Neural progenitor cell (in vitro differentiated cells): ENCODE measurements at regions not wholly inside any gene's neighbourhood (a gene's known extent, or its start where the extent isn't known, plus 50 kb on each side); places are given as distances from the start of the nearest gene placed in this dataset.
"Not testable (repeated sequence)": the region's sequence is repeated elsewhere in the genome, so short reads cannot be mapped to it uniquely, and the experiment has no call there.

Experiments
- DNase-seq: peaks from one replicate; pipeline ENCODE4 v3.0.0-alpha.2; 2016; ENCODE audit warnings: low spot score
- H2AFZ ChIP-seq: fragments of 200-600 bp; sonication (generic); replicated peaks from 2 replicates; pipeline ENCODE4 v1.6.1; 2016; ENCODE audit warnings: antibody characterized with exemption
- H3F3A ChIP-seq: fragments of 200-600 bp; sonication (generic); 2 replicates; pipeline ENCODE4 v1.6.1; 2016; ENCODE audit warnings: antibody characterized with exemption, low read depth
- H3K27ac ChIP-seq: fragments of 200-600 bp; sonication (generic); 2 replicates; pipeline ENCODE4 v1.5.1; 2016; ENCODE audit warnings: mild to moderate bottlenecking
- H3K27me3 ChIP-seq: fragments of 200-600 bp; sonication (generic); 2 replicates; pipeline ENCODE4 v1.6.1; 2016; ENCODE audit warnings: mild to moderate bottlenecking, moderate library complexity
- H3K36me3 ChIP-seq: fragments of 200-600 bp; sonication (generic); 2 replicates; pipeline ENCODE4 v1.5.1; 2016
- H3K4me1 ChIP-seq: fragments of 200-600 bp; sonication (generic); 2 replicates; pipeline ENCODE4 v1.6.1; 2016; ENCODE audit warnings: mixed run types
- H3K4me2 ChIP-seq: fragments of 200-600 bp; sonication (generic); 2 replicates; pipeline ENCODE4 v1.6.1; 2016
- H3K4me3 ChIP-seq: fragments of 200-600 bp; sonication (generic); 2 replicates; pipeline ENCODE4 v1.5.1; 2016
- H3K79me2 ChIP-seq: fragments of 200-600 bp; sonication (generic); 2 replicates; pipeline ENCODE4 v1.6.1; 2016; ENCODE audit warnings: low read depth
- H3K9ac ChIP-seq: fragments of 200-600 bp; sonication (generic); 2 replicates; pipeline ENCODE4 v1.6.1; 2016
- H3K9me3 ChIP-seq: fragments of 200-600 bp; sonication (generic); 2 replicates; pipeline ENCODE4 v1.5.1; 2016; ENCODE audit warnings: low read depth
- H4K20me1 ChIP-seq: fragments of 200-600 bp; sonication (generic); 2 replicates; pipeline ENCODE4 v1.6.1; 2016; ENCODE audit warnings: low read depth
- H3K27ac Mint-ChIP-seq: 3 replicates; pipeline ENCODE4 v1.8.0; 2021; ENCODE audit warnings: mixed read lengths
- H3K27me3 Mint-ChIP-seq: 2 replicates; pipeline ENCODE4 v1.8.0; 2022; ENCODE audit warnings: low read depth, mild to moderate bottlenecking, inconsistent platforms, moderate library complexity, mixed read lengths; ENCODE audit not compliant: insufficient read depth
- H3K36me3 Mint-ChIP-seq: 3 replicates; pipeline ENCODE4 v1.8.0; 2021; ENCODE audit warnings: mixed read lengths
- H3K4me1 Mint-ChIP-seq: 3 replicates; pipeline ENCODE4 v1.8.0; 2021; ENCODE audit warnings: mixed read lengths
- H3K4me3 Mint-ChIP-seq: 3 replicates; pipeline ENCODE4 v1.8.0; 2021; ENCODE audit warnings: mild to moderate bottlenecking, moderate library complexity, mixed read lengths
- H3K9me3 Mint-ChIP-seq: 3 replicates; pipeline ENCODE4 v1.8.0; 2020; ENCODE audit warnings: mixed read lengths
- EZH2 ChIP-seq: fragments of 200-600 bp; sonication (generic); IDR thresholded peaks from 2 replicates; pipeline ENCODE4 v1.6.1; 2017; ENCODE audit warnings: antibody characterized with exemption, mild to moderate bottlenecking, moderate library complexity
- EZH2phosphoT487 ChIP-seq: fragments of 200-600 bp; sonication (generic); IDR thresholded peaks from 2 replicates; pipeline ENCODE4 v1.6.1; 2017; ENCODE audit warnings: antibody characterized with exemption
- TF ChIP-seq, protein P1 (sequence below): fragments of 200-600 bp; sonication (generic); IDR thresholded peaks from 2 replicates; pipeline ENCODE4 v1.5.1; 2017; ENCODE audit warnings: antibody characterized with exemption, mild to moderate bottlenecking

DNA sequence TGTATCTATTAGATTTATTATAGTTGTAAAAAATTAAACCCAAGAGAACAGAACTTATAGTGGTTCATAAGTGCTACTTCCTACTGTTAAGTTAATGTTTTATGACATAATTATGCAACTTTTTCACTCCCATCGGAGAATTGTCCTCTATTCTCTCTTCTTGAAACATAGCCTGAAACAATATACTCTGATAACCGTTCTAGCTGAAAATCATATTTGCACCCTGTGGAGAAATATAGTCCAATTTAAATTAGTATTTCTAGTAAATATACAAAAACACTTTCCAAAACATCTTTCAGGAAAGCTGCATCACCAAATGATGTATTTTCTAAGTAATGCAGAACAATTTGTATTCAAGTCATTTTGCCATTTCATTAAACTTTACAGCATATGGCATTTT lies 586.4 kb downstream of the PRR32 start:
- no peak overlapping the region for H3K4me2 ChIP-seq
- no peaks in the 10 kb centered on the region for H4K20me1 ChIP-seq
- H3F3A ChIP-seq: no peaks in the 10 kb centered on the region
- TF ChIP-seq EZH2phosphoT487 (no peak), EZH2 (no peak)
- TF ChIP-seq, protein P1, sequence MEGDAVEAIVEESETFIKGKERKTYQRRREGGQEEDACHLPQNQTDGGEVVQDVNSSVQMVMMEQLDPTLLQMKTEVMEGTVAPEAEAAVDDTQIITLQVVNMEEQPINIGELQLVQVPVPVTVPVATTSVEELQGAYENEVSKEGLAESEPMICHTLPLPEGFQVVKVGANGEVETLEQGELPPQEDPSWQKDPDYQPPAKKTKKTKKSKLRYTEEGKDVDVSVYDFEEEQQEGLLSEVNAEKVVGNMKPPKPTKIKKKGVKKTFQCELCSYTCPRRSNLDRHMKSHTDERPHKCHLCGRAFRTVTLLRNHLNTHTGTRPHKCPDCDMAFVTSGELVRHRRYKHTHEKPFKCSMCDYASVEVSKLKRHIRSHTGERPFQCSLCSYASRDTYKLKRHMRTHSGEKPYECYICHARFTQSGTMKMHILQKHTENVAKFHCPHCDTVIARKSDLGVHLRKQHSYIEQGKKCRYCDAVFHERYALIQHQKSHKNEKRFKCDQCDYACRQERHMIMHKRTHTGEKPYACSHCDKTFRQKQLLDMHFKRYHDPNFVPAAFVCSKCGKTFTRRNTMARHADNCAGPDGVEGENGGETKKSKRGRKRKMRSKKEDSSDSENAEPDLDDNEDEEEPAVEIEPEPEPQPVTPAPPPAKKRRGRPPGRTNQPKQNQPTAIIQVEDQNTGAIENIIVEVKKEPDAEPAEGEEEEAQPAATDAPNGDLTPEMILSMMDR: no peak
- no peaks in the 10 kb centered on the region for H3K36me3 ChIP-seq
- Mint-ChIP-seq H3K27ac (no peak overlapping the region), H3K36me3 (no peaks in the 10 kb centered on the region), H3K27me3 (no peaks in the 10 kb centered on the region), H3K4me3 (no peak overlapping the region), H3K4me1 (no peaks in the 10 kb centered on the region), H3K9me3 (peaks cover 10% of the 10 kb centered on the region)
- no peak overlapping the region for H3K27ac ChIP-seq
- H3K4me1 ChIP-seq: no peaks in the 10 kb centered on the region
- no peak overlapping the region for H3K9ac ChIP-seq
- H3K9me3 ChIP-seq: peaks cover 7% of the 10 kb centered on the region
- H3K79me2 ChIP-seq: no peaks in the 10 kb centered on the region
- no peaks in the 10 kb centered on the region for H3K27me3 ChIP-seq
- H2AFZ ChIP-seq: no peak overlapping the region
- no peak for DNase-seq
- no peak overlapping the region for H3K4me3 ChIP-seq

DNA sequence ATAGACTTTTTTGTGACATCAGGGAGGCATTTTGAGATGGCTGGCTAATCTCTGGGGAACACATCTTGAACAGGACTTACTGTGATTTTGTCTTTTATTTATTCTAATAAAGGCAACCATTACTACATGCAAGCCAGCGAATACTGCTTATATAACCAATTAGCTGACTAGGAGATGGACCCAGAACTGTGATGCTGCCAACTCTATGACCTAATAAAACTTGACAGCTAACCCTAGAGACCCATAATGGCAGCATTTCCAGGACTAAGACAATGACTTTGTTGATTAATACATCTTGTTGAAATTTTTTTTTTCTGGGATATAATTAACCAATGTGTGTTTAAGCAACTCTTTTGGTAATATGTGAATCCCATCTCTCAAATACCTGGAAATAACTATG lies 584.6 kb downstream of the PRR32 start:
- TF ChIP-seq, protein P1: no peak
- TF ChIP-seq EZH2phosphoT487: no peak
- TF ChIP-seq EZH2: no peak
- no peak overlapping the region for H3K4me3 Mint-ChIP-seq
- Histone ChIP-seq H3K4me2 (no peak overlapping the region), H3K4me3 (no peak overlapping the region), H3K9ac (no peak overlapping the region), H3K27ac (no peak overlapping the region), H3K36me3 (no peaks in the 10 kb centered on the region), H3K27me3 (no peaks in the 10 kb centered on the region), H3K9me3 (no peaks in the 10 kb centered on the region), H3F3A (no peaks in the 10 kb centered on the region), H3K4me1 (no peaks in the 10 kb centered on the region), H4K20me1 (no peaks in the 10 kb centered on the region), H2AFZ (no peak overlapping the region), H3K79me2 (no peaks in the 10 kb centered on the region)
- DNase-seq: no peak
- H3K27ac Mint-ChIP-seq: no peak overlapping the region
- no peaks in the 10 kb centered on the region for H3K4me1 Mint-ChIP-seq
- no peaks in the 10 kb centered on the region for H3K36me3 Mint-ChIP-seq
- H3K27me3 Mint-ChIP-seq: peaks cover 2% of the 10 kb centered on the region
- H3K9me3 Mint-ChIP-seq: peaks cover 3% of the 10 kb centered on the region

DNA sequence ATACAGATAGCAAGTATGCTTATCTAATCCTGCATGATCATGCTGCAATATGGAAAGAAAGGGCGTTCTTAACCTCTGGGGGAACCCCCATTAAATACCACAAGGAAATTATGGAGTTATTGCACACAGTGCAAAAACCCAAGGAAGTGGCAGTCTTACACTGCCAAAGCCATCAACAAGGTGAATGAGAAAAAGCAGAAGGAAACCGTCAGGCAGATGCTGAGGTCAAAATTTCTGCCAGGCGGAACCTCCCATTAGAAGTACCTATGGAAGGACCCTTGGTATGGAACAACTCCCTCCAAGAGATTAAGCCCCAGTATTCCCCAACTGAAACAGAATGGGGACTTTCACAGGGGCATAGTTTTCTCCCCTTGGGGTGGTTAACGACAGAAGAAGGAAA lies 580.7 kb downstream of the PRR32 start:
- not testable (repeated sequence) for H3K36me3 Mint-ChIP-seq, H4K20me1 ChIP-seq, H3K27ac ChIP-seq, H3K4me1 ChIP-seq, H3K4me3 ChIP-seq, H3K4me3 Mint-ChIP-seq, H3K27me3 Mint-ChIP-seq, H2AFZ ChIP-seq, DNase-seq, H3K9ac ChIP-seq, H3K9me3 ChIP-seq, H3F3A ChIP-seq, H3K36me3 ChIP-seq, H3K4me1 Mint-ChIP-seq, H3K4me2 ChIP-seq, H3K27ac Mint-ChIP-seq, H3K27me3 ChIP-seq, H3K79me2 ChIP-seq
- H3K9me3 Mint-ChIP-seq: peaks cover 10% of the 10 kb centered on the region

DNA sequence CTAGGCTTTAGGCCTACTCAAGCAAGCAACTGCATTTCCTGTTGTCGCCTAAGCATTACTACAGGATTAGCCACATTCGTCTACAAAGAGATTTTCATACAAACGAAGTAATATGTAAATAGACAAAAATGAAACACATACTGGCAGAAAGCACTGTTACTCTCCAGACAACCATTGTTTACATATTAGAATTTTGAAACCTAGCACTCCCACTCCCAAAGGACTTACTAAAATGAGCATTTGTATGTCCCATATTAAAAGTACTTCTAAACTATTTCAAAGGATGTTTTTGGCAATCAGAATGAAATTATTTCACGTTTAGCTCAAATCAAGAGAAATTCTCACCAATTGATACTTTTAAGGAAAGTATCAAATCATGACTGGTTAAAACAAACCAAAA lies 570.8 kb downstream of the PRR32 start:
- Mint-ChIP-seq H3K27me3 (peaks cover 2% of the 10 kb centered on the region), H3K9me3 (peaks cover 2% of the 10 kb centered on the region), H3K27ac (no peak overlapping the region), H3K36me3 (no peaks in the 10 kb centered on the region), H3K4me1 (no peaks in the 10 kb centered on the region), H3K4me3 (no peak overlapping the region)
- no peak for DNase-seq
- H3K9me3 ChIP-seq: peaks cover 5% of the 10 kb centered on the region
- no peaks in the 10 kb centered on the region for H3F3A ChIP-seq
- H3K9ac ChIP-seq: no peak overlapping the region
- H3K79me2 ChIP-seq: no peaks in the 10 kb centered on the region
- H3K27me3 ChIP-seq: no peaks in the 10 kb centered on the region
- H3K4me3 ChIP-seq: no peak overlapping the region
- H3K4me1 ChIP-seq: no peaks in the 10 kb centered on the region
- no peaks in the 10 kb centered on the region for H3K36me3 ChIP-seq
- H2AFZ ChIP-seq: no peak overlapping the region
- TF ChIP-seq EZH2 (no peak), EZH2phosphoT487 (no peak)
- TF ChIP-seq, protein P1: no peak
- H3K4me2 ChIP-seq: no peak overlapping the region
- H4K20me1 ChIP-seq: no peaks in the 10 kb centered on the region
- H3K27ac ChIP-seq: no peak overlapping the region
